GM06990 (cell line): ENCODE measurements at regions not wholly inside any gene's neighbourhood (a gene's known extent, or its start where the extent isn't known, plus 50 kb on each side); places are given as distances from the start of the nearest gene placed in this dataset.

Source experiments
- DNase-seq: peaks from one replicate; pipeline ENCODE4 v3.0.0-alpha.2; 2011; ENCODE audit not compliant: insufficient read length; ENCODE audit errors: extremely low read depth
- H3K27me3 ChIP-seq: replicated peaks from 2 replicates; pipeline ENCODE4 v1.6.0; 2011; ENCODE audit warnings: low read length; ENCODE audit not compliant: control insufficient read depth, insufficient read depth
- H3K36me3 ChIP-seq: 2 replicates; pipeline ENCODE4 v1.5.1; 2011; ENCODE audit warnings: low read length; ENCODE audit not compliant: control insufficient read depth, insufficient read depth
- H3K4me3 ChIP-seq: replicated peaks from 2 replicates; pipeline ENCODE4 v1.5.1; 2011; ENCODE audit warnings: low read depth, mild to moderate bottlenecking, control low read depth, low read length
- CTCF ChIP-seq: IDR thresholded peaks from 2 replicates; pipeline ENCODE4 v1.5.1; 2011; ENCODE audit warnings: low read length, control low read depth, mild to moderate bottlenecking, inconsistent platforms; ENCODE audit not compliant: insufficient read depth, poor library complexity, severe bottlenecking

- no peak overlapping the region for H3K4me3 ChIP-seq
- H3K36me3 ChIP-seq: no peaks in the 10 kb centered on the region
- no peaks in the 10 kb centered on the region; the same call in 1 of the 2 replicates for H3K27me3 ChIP-seq
- no peak for DNase-seq
- TF ChIP-seq CTCF: no peak
Observed at GRCh38 chr4:56243107-56243506, 144.2 kb downstream of the AASDH start.

GRCh38 chr4:56241500-56241899, 145.8 kb downstream of the AASDH start:
- Histone ChIP-seq H3K36me3 (no peaks in the 10 kb centered on the region), H3K4me3 (no peak overlapping the region), H3K27me3 (no peaks in the 10 kb centered on the region; the same call in 1 of the 2 replicates)
- no peak for DNase-seq
- TF ChIP-seq CTCF: no peak

GRCh38 chr4:56240554-56241174, 146.6 kb downstream of the AASDH start:
- no peak for DNase-seq
- no peak for TF ChIP-seq CTCF
- H3K27me3 ChIP-seq: no peaks in the 10 kb centered on the region; the same call in 1 of the 2 replicates

GRCh38 chr4:56238251-56238650, 149.0 kb downstream of the AASDH start:
- Histone ChIP-seq H3K4me3 (no peak overlapping the region), H3K27me3 (no peaks in the 10 kb centered on the region; the same call in 1 of the 2 replicates), H3K36me3 (no peaks in the 10 kb centered on the region)
- TF ChIP-seq CTCF: no peak
- DNase-seq: no peak

More at GRCh38 chr4:56240554-56241174, 146.6 kb downstream of the AASDH start:
- H3K36me3 ChIP-seq: no peaks in the 10 kb centered on the region
- no peak overlapping the region for H3K4me3 ChIP-seq

GRCh38 chr4:56235725-56236124, 151.6 kb downstream of the AASDH start:
- Histone ChIP-seq H3K36me3 (no peaks in the 10 kb centered on the region), H3K4me3 (no peak overlapping the region), H3K27me3 (no peaks in the 10 kb centered on the region; the same call in 1 of the 2 replicates)
- no peak for TF ChIP-seq CTCF
- DNase-seq: no peak
